Pancreas (tissue), 10 donors: ENCODE measurements at regions not wholly inside any gene's neighbourhood (a gene's known extent, or its start where the extent isn't known, plus 50 kb on each side); places are given as distances from the start of the nearest gene placed in this dataset.
A peak's percentile ranks its signal among the peaks of the same experiment; 100 is the strongest.

ENCODE experiments used
- ATAC-seq, 4 donors: fragments of 200-7000 bp; cut with Tn5 transposase; one replicate each; pipeline versions ENCODE4 v1.8.0 to v1.9.1; 2020; ENCODE audit warnings: mild to moderate bottlenecking in 4 of 4, moderate library complexity in 4 of 4
- DNase-seq, 6 donors: peaks; one replicate each; pipeline ENCODE4 v3.0.0-alpha.2; 2020
- FAIRE-seq: peaks from 2 replicates; lab custom pipeline; 2012; peaks lifted over from hg19 to GRCh38; lab: Jason Lieb, UNC
- H3K27ac ChIP-seq, 4 donors: fragments of 200-600 bp; sonication (generic); 1 replicate in 3 of 4; 2 replicates in 1 of 4; pipeline versions ENCODE4 v1.5.0 to v1.8.0; 2020
- H3K27me3 ChIP-seq, 4 donors: fragments of 200-600 bp; one replicate each; pipeline ENCODE4 v1.8.0; 2021
- H3K36me3 ChIP-seq, 3 donors: fragments of 200-600 bp; sonication (generic) in 1 of 3; one replicate each; pipeline versions ENCODE4 v1.5.0 to v1.8.0; 2020 to 2021
- H3K4me1 ChIP-seq, 3 donors: fragments of 200-600 bp; one replicate each; pipeline ENCODE4 v1.8.0; 2021
- H3K4me3 ChIP-seq, 4 donors: fragments of 200-600 bp; sonication (generic) in 2 of 4; one replicate each; pipeline versions ENCODE4 v1.5.0 to v1.8.0; 2020 to 2021
- H3K9me3 ChIP-seq, 4 donors: fragments of 200-600 bp; one replicate each; pipeline ENCODE4 v1.8.0; 2021
- WGBS, 2 donors: extraction: QIAGEN DNeasy Blood & Tissue Kit; methylation state at CpG; one replicate each; pipeline ENCODE4 v1.1.7; 2013; 5-methylcytosine and 5-hydroxymethylcytosine counted together
- intact Hi-C, 3 donors: fragments of 100-400 bp; cut with DNase I; formaldehyde crosslinking; loops; one replicate each; pipeline versions ENCODE4 v1.11.1 to v1.14.2; 2022
- TF ChIP-seq, protein P1 (sequence below), 4 donors: fragments of 200-600 bp; sonication (generic) in 3 of 4; IDR thresholded peaks; one replicate each; pipeline versions ENCODE4 v1.5.0 to v1.8.0; 2021; ENCODE audit warnings: antibody characterized with exemption in 4 of 4
- donor health status: healthy with polysubstance abuse.
- donor health status: DM: no; HTN: no; CAD: no; lungs with moderate emphysema.
- donor health status: DM: no; HTN: no; CAD: no.
- donor health status: control.
- donor health status: control.
- donor health status: Bipolar disorder and iron deficiency.
- donor health status: DM: yes; HTN: yes; CAD: no.
- donor health status: DM: no; HTN: no; CAD: no.
- donor health status: DM: no; HTN: no; CAD: no.
- donor health status: DM: yes; HTN: yes; CAD: no.

DNA sequence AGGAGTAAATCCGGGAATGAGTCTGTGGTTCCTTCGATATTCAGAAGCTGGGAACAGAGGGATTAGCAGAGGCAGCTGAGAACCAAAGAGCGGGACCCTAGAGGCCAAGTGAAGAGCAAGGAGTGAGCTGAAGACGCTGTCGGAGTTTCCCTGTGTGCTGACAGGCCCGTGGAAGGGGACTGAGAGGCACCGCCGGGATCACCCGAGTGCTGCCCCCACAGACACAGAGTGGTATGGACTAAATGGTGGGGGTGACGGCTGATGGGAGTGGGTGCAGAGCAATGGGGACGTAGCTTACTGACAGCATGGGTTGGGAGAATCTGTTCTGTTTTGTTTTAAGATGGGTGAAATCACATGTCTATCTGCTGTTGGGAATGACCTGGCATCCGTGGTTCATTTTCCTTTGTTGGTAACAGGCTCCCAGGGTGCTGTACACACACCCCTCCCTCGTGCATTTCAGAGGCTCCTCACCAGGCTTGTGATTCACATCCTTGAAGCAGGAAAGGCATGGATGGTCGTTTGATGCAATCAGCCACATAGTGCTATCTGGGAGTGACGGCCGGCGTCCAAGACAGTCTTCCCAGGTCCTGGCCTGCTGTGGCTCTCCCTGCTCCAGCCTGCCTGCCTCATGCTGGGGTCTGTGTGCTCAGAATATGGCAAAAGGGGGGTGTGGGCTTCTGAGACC, 97.4 kb downstream of the THBS2 start:
- ATAC-seq (no peak), FAIRE-seq (no peak), DNase-seq (no peak)
- Histone ChIP-seq H3K9me3 (no peaks in the 10 kb centered on the region), H3K4me1 (no peaks in the 10 kb centered on the region), H3K27ac (no peak overlapping the region), H3K36me3 (no peaks in the 10 kb centered on the region), H3K4me3 (no peak overlapping the region), H3K27me3 (no peaks in the 10 kb centered on the region)
- 70 to 79% methylated on average over 17 of the region's 17 CpGs for WGBS, 2 donors
- intact Hi-C loops, result no loop called here
- TF ChIP-seq, protein P1, sequence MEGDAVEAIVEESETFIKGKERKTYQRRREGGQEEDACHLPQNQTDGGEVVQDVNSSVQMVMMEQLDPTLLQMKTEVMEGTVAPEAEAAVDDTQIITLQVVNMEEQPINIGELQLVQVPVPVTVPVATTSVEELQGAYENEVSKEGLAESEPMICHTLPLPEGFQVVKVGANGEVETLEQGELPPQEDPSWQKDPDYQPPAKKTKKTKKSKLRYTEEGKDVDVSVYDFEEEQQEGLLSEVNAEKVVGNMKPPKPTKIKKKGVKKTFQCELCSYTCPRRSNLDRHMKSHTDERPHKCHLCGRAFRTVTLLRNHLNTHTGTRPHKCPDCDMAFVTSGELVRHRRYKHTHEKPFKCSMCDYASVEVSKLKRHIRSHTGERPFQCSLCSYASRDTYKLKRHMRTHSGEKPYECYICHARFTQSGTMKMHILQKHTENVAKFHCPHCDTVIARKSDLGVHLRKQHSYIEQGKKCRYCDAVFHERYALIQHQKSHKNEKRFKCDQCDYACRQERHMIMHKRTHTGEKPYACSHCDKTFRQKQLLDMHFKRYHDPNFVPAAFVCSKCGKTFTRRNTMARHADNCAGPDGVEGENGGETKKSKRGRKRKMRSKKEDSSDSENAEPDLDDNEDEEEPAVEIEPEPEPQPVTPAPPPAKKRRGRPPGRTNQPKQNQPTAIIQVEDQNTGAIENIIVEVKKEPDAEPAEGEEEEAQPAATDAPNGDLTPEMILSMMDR (IDR thresholded peaks at IDR 0.05), result no peak

DNA sequence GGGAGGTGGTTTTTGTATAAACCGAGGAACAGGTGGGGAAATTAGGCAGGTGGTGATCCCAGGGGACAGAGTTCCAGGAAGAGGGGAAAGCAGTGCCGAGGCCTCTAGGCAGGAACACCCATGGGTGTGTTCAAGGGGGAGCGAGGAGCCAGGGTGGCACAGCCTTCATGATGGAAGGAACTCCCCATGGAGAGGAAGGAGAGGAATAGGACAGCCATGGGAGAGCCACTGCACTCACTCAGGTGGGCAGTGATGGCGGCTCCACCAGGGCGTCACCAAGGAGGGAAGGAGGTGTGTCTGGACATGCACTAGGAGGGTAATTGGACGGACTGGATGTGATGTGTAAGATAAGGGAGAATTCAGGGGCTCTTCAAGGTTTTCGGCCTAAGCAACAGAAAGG, 98.2 kb downstream of the THBS2 start:
- ATAC-seq, result no peak
- no peak for FAIRE-seq
- 77 to 89% methylated on average over 7 of the region's 7 CpGs for WGBS, 2 donors
- no peak overlapping the region for H3K4me3 ChIP-seq
- no peak overlapping the region for H3K27ac ChIP-seq
- H3K9me3 ChIP-seq, result no peaks in the 10 kb centered on the region
- no peak for DNase-seq
- no peaks in the 10 kb centered on the region for H3K4me1 ChIP-seq
- no peaks in the 10 kb centered on the region for H3K36me3 ChIP-seq
- H3K27me3 ChIP-seq, result no peaks in the 10 kb centered on the region
- intact Hi-C loops, result no loop called here
- TF ChIP-seq, protein P1 (IDR thresholded peaks at IDR 0.05), result no peak

DNA sequence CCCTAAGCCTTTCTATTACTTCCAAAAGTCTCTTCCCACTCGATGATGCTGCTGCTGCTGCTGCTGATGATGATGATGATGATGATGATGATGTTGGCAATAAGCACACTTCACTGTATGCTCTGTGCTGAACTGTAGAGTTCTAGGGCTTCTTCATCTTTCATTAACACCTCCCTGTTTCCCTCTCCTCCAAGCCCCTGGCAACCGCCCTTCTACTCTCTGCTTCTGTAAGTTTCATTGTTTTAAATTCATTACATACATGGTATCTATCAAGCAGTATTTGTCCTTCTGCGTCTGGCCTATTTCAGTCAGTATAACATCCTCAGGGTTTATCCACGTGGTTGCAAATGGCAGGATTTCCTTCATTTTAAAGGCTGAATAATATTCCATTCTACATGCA, 100.2 kb downstream of the THBS2 start:
- FAIRE-seq, result no peak

DNA sequence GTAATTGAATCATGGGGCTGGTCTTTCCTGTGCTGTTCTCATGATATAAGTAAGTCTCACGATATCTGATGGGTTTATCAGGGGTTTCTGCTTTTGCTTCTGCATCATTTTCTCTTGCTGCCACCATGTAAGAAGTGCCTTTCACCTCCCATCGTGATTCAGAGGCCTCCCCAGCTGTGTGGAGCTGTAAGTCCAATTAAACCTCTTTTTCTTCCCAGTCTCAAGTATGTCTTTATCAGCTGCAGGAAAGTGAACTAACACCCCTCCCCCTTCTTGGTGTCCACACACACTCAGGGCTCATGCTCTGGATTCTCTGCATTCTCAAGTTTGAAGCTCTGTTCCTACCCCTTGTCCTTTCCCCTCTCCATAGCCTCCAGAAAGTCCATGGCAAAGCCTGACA, 107.1 kb downstream of the THBS2 start:
- Histone ChIP-seq H3K36me3 (no peaks in the 10 kb centered on the region), H3K4me3 (no peak overlapping the region), H3K27me3 (no peaks in the 10 kb centered on the region), H3K4me1 (no peaks in the 10 kb centered on the region), H3K27ac (no peak overlapping the region), H3K9me3 (no peaks in the 10 kb centered on the region)
- intact Hi-C loops, result no loop called here
- DNase-seq (no peak), FAIRE-seq (no peak), ATAC-seq (no peak)
- TF ChIP-seq, protein P1 (IDR thresholded peaks at IDR 0.05), result no peak
- WGBS, 2 donors, result 47 to 54% methylated on average over 2 of the region's 2 CpGs

More for the DNA sequence above, 100.2 kb downstream of the THBS2 start:
- Histone ChIP-seq H3K4me1 (no peaks in the 10 kb centered on the region), H3K4me3 (no peak overlapping the region), H3K27ac (no peak overlapping the region), H3K36me3 (no peaks in the 10 kb centered on the region), H3K27me3 (no peaks in the 10 kb centered on the region), H3K9me3 (no peaks in the 10 kb centered on the region)
- intact Hi-C loops, result no loop called here
- TF ChIP-seq, protein P1 (IDR thresholded peaks at IDR 0.05), result no peak
- WGBS, 2 donors, result 60 to 75% methylated on average over 4 of the region's 4 CpGs
- DNase-seq, result no peak
- no peak for ATAC-seq

DNA sequence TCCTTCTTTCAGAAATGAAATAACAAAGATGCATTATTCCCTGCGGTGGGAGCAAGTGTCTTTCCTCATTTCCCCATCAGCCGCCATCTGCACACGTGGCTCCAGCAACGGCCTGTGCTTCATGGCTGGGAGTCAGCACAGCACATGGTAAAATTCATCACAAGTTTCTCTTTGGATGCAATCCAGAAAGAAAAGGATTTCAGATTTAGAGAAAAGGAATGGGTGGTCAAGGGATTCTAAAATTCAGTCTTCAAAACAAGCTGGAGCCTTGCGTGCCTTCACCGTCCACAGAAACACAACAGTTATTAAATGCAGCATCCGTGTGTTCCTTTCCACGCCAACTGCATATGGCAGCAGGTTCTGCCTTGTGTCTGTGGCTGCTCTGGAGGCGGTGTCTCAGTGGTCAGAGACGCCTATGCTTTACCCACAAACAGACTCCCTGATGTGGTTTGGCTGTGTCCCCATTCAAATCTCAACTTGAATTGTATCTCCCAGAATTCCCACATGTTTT, 107.6 kb downstream of the THBS2 start:
- H3K36me3 ChIP-seq, result no peaks in the 10 kb centered on the region
- H3K27me3 ChIP-seq, result no peaks in the 10 kb centered on the region
- TF ChIP-seq, protein P1 (IDR thresholded peaks at IDR 0.05), result no peak
- no peak for FAIRE-seq
- intact Hi-C loops, result no loop called here
- H3K27ac ChIP-seq, result no peak overlapping the region
- ATAC-seq, result peak in 2 of 4 donors; percentile 30 to 63
- H3K4me1 ChIP-seq, result no peaks in the 10 kb centered on the region
- no peaks in the 10 kb centered on the region for H3K9me3 ChIP-seq
- WGBS, 2 donors, result 64 to 71% methylated on average over 10 of the region's 10 CpGs
- H3K4me3 ChIP-seq, result no peak overlapping the region
- no peak for DNase-seq
